Spinal cord (tissue), 9 donors: ENCODE measurements at regions not wholly inside any gene's neighbourhood (a gene's known extent, or its start where the extent isn't known, plus 50 kb on each side); places are given as distances from the start of the nearest gene placed in this dataset.

ENCODE experiments used
- DNase-seq, 6 donors: peaks; one replicate each; pipeline versions ENCODE4 v3.0.0 to v3.0.0-alpha.2; 2013 to 2015; ENCODE audit warnings: low spot score in 6 of 6, low read depth in 4 of 6
- H3K27ac ChIP-seq: one replicate; pipeline ENCODE4 v1.5.1; 2013; ENCODE audit warnings: low read depth, low read length, control low read depth
- H3K27me3 ChIP-seq: one replicate; pipeline ENCODE4 v1.6.1; 2013; ENCODE audit warnings: low read length; ENCODE audit not compliant: control insufficient read depth, insufficient read depth
- H3K36me3 ChIP-seq: one replicate; pipeline ENCODE4 v1.6.1; 2013; ENCODE audit warnings: low read length; ENCODE audit not compliant: control insufficient read depth, insufficient read depth
- H3K4me1 ChIP-seq: one replicate; pipeline ENCODE4 v1.6.1; 2013; ENCODE audit warnings: low read length; ENCODE audit not compliant: control insufficient read depth, insufficient read depth
- H3K4me3 ChIP-seq: one replicate; pipeline ENCODE4 v1.5.1; 2013; ENCODE audit warnings: low read depth, low read length, control low read depth
- H3K9me3 ChIP-seq: one replicate; pipeline ENCODE4 v1.6.1; 2013; ENCODE audit warnings: low read length; ENCODE audit not compliant: control insufficient read depth, insufficient read depth
- WGBS: methylation state at CpG from one replicate; pipeline ENCODE4 v1.1.5; 2013; ENCODE audit warnings: missing lambda C conversion rate; ENCODE audit not compliant: insufficient coverage; 5-methylcytosine and 5-hydroxymethylcytosine counted together
- donor health status: healthy.

DNA sequence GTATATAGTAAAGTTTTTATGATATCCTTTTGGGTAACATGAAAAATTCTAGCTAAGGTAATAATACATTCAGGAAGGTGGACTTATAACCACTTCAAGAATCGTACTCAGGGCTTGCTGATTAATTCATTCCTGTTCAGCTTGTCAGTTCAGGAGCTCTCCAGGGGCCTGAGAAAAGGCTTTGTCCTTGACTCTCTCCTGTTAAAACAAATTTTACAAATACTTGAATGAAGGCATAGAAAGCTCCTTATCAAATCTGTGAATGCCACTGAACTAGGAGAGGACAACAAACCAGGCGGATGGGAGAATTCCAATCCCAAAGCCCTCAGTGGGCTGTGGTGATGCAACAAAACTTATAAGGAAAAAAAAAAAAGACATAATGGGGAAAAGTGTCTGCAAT is 354.5 kb upstream of the ZMIZ1 start:
- no CpG with 5 or more reads among the region's 2 CpGs for WGBS
- no peak for DNase-seq
- H3K36me3 ChIP-seq, result no peaks in the 10 kb centered on the region
- H3K9me3 ChIP-seq, result no peaks in the 10 kb centered on the region
- no peak overlapping the region for H3K27ac ChIP-seq
- H3K27me3 ChIP-seq, result no peaks in the 10 kb centered on the region
- no peak overlapping the region for H3K4me3 ChIP-seq
- no peaks in the 10 kb centered on the region for H3K4me1 ChIP-seq

GRCh38 chr10:78715435-78715834 is 353.3 kb upstream of the ZMIZ1 start:
- Histone ChIP-seq H3K27ac (no peak overlapping the region), H3K36me3 (no peaks in the 10 kb centered on the region), H3K27me3 (no peaks in the 10 kb centered on the region), H3K9me3 (no peaks in the 10 kb centered on the region), H3K4me1 (no peaks in the 10 kb centered on the region), H3K4me3 (no peak overlapping the region)
- WGBS, result no CpG with 5 or more reads among the region's 2 CpGs
- DNase-seq, result no peak

- Histone ChIP-seq H3K9me3 (no peaks in the 10 kb centered on the region), H3K27ac (no peak overlapping the region), H3K27me3 (no peaks in the 10 kb centered on the region), H3K4me1 (no peaks in the 10 kb centered on the region), H3K4me3 (no peak overlapping the region), H3K36me3 (no peaks in the 10 kb centered on the region)
- DNase-seq, result no peak
- 89% methylated on average over 2 of the region's 6 CpGs for WGBS
Observed at GRCh38 chr10:78716043-78716660, 352.6 kb upstream of the ZMIZ1 start.

- DNase-seq, result no peak
- Histone ChIP-seq H3K4me3 (no peak overlapping the region), H3K9me3 (no peaks in the 10 kb centered on the region), H3K4me1 (no peaks in the 10 kb centered on the region), H3K27me3 (no peaks in the 10 kb centered on the region), H3K36me3 (no peaks in the 10 kb centered on the region), H3K27ac (no peak overlapping the region)
- 95% methylated on average over 4 of the region's 5 CpGs for WGBS
Observed at GRCh38 chr10:78717200-78717599, 351.6 kb upstream of the ZMIZ1 start.

- H3K9me3 ChIP-seq, result no peaks in the 10 kb centered on the region
- H3K4me3 ChIP-seq, result no peak overlapping the region
- H3K27ac ChIP-seq, result no peak overlapping the region
- DNase-seq, result no peak
- H3K27me3 ChIP-seq, result no peaks in the 10 kb centered on the region
- no peaks in the 10 kb centered on the region for H3K4me1 ChIP-seq
- no peaks in the 10 kb centered on the region for H3K36me3 ChIP-seq
- WGBS, result 94% methylated on average over 2 of the region's 2 CpGs
Observed at GRCh38 chr10:78718032-78718572, 350.7 kb upstream of the ZMIZ1 start.

DNA sequence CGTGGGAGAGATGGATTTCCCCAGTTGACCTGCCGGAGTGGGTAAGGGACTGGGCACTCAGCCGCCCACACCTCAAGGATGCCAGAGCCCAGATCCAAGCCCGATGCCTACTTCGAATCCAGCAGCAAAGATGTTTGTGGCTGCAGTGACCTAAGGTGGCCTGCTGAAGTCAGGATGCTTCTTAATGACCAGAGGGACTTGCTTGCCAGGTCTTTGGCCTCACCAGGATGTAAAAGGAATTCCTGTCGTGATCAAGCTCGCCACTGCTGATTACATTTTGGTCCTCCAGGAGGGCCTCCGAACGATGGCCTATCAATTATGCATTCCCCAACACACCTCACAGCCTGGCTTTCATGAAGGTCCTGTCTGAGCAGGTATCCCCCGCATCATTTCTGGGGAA is 349.5 kb upstream of the ZMIZ1 start:
- no peak overlapping the region for H3K4me3 ChIP-seq
- no peaks in the 10 kb centered on the region for H3K4me1 ChIP-seq
- H3K9me3 ChIP-seq, result no peaks in the 10 kb centered on the region
- no peaks in the 10 kb centered on the region for H3K27me3 ChIP-seq
- 83% methylated on average over 7 of the region's 10 CpGs for WGBS
- no peak for DNase-seq
- no peak overlapping the region for H3K27ac ChIP-seq
- no peaks in the 10 kb centered on the region for H3K36me3 ChIP-seq

- Histone ChIP-seq H3K36me3 (no peaks in the 10 kb centered on the region), H3K9me3 (no peaks in the 10 kb centered on the region), H3K4me1 (no peaks in the 10 kb centered on the region), H3K4me3 (no peak overlapping the region), H3K27ac (no peak overlapping the region), H3K27me3 (no peaks in the 10 kb centered on the region)
- WGBS, result 81% methylated on average over 6 of the region's 6 CpGs
- no peak for DNase-seq
Observed at GRCh38 chr10:78720091-78720490, 348.7 kb upstream of the ZMIZ1 start.

DNA sequence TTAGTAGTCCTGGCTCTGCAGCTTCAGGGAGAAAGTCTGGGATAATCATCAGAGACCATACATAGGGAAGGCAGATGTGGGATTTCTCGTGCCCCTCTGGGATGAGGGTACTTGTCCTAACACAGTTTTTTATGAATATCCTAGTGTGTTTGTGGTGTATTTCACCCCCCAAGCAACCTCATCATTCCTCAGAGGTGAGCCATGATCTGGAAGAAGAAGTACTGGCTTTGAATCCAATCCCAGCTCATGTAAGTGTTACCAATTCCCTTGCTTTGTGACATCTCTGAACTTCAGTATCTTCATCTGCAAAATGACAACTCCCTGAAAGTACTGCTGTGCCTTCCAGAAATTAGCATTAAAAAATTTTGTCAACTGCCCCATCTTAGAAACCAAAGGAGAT is 347.5 kb upstream of the ZMIZ1 start:
- H3K9me3 ChIP-seq, result no peaks in the 10 kb centered on the region
- no peaks in the 10 kb centered on the region for H3K27me3 ChIP-seq
- no CpG with 5 or more reads among the region's 1 CpG for whole genome bisulfite sequencing
- no peak overlapping the region for H3K4me3 ChIP-seq
- no peak for DNase-seq
- no peak overlapping the region for H3K27ac ChIP-seq
- H3K4me1 ChIP-seq, result no peaks in the 10 kb centered on the region
- no peaks in the 10 kb centered on the region for H3K36me3 ChIP-seq

DNA sequence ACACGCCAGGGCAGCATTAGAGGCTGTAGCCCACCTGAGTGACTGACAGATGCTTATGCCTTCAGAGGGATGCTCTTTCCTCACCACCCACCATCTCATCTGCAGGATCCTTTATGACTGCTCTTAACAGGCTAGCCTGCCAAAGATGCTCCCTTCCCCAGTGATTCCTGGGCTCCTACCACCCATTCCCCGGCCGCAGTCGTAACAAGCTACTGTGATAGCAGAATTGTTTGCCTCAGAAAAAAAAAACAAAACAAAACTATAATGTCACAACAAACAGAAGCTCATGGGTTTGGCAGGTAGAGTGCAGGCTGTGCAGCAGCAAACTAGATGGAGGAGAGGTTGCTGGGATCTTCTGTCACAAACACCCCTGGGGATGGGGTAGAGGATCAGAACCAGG is 343.9 kb upstream of the ZMIZ1 start:
- H3K4me3 ChIP-seq, result no peak overlapping the region
- no peaks in the 10 kb centered on the region for H3K4me1 ChIP-seq
- 100% methylated on average over 1 of the region's 4 CpGs for WGBS
- H3K9me3 ChIP-seq, result no peaks in the 10 kb centered on the region
- DNase-seq, result no peak
- no peaks in the 10 kb centered on the region for H3K27me3 ChIP-seq
- H3K36me3 ChIP-seq, result no peaks in the 10 kb centered on the region
- H3K27ac ChIP-seq, result no peak overlapping the region

GRCh38 chr10:78726171-78726570 is 342.6 kb upstream of the ZMIZ1 start:
- H3K4me3 ChIP-seq, result no peak overlapping the region
- H3K27me3 ChIP-seq, result no peaks in the 10 kb centered on the region
- WGBS, result 60% methylated on average over 1 of the region's 3 CpGs
- no peak for DNase-seq
- no peaks in the 10 kb centered on the region for H3K9me3 ChIP-seq
- no peaks in the 10 kb centered on the region for H3K36me3 ChIP-seq
- H3K27ac ChIP-seq, result no peak overlapping the region
- H3K4me1 ChIP-seq, result no peaks in the 10 kb centered on the region
